Trophoblast cell (in vitro differentiated cells and primary cell): ENCODE measurements at regions not wholly inside any gene's neighbourhood (a gene's known extent, or its start where the extent isn't known, plus 50 kb on each side); places are given as distances from the start of the nearest gene placed in this dataset.

Source experiments
- DNase-seq, 2 donors: peaks; one replicate each; pipeline ENCODE4 v3.0.0-alpha.2; 2016
- H2AFZ ChIP-seq: 2 replicates; pipeline ENCODE4 v1.6.1; 2013; ENCODE audit warnings: low read length, moderate library complexity, mild to moderate bottlenecking; ENCODE audit not compliant: insufficient read depth, poor library complexity
- H2AK5ac ChIP-seq: 2 replicates; pipeline ENCODE4 v1.6.1; 2013; ENCODE audit warnings: mild to moderate bottlenecking, low read length
- H2BK120ac ChIP-seq: 2 replicates; pipeline ENCODE4 v1.6.1; 2013; ENCODE audit warnings: low read length, mild to moderate bottlenecking, moderate library complexity; ENCODE audit not compliant: insufficient read depth, poor library complexity
- H2BK12ac ChIP-seq: 2 replicates; pipeline ENCODE4 v1.6.1; 2013; ENCODE audit warnings: mild to moderate bottlenecking, low read length, moderate library complexity
- H2BK5ac ChIP-seq: 2 replicates; pipeline ENCODE4 v1.6.1; 2013; ENCODE audit warnings: low read length, low read depth, moderate library complexity, mild to moderate bottlenecking; ENCODE audit not compliant: poor library complexity
- H3K14ac ChIP-seq: 2 replicates; pipeline ENCODE4 v1.6.1; 2013; ENCODE audit warnings: mild to moderate bottlenecking, low read length
- H3K18ac ChIP-seq: 2 replicates; pipeline ENCODE4 v1.6.1; 2013; ENCODE audit warnings: mild to moderate bottlenecking, low read length
- H3K23ac ChIP-seq: 2 replicates; pipeline ENCODE4 v1.6.1; 2013; ENCODE audit warnings: low read length
- H3K27ac ChIP-seq: 2 replicates; pipeline ENCODE4 v1.5.1; 2013; ENCODE audit warnings: low read depth, mild to moderate bottlenecking, inconsistent platforms, low read length, moderate library complexity
- H3K27me3 ChIP-seq: 2 replicates; pipeline ENCODE4 v1.6.1; 2013; ENCODE audit warnings: inconsistent platforms, mild to moderate bottlenecking, low read length, moderate library complexity; ENCODE audit not compliant: insufficient read depth
- H3K36me3 ChIP-seq, 2 experiments: 1 replicate in 1 of 2; 2 replicates in 1 of 2; pipeline ENCODE4 v1.6.1; 2013; ENCODE audit warnings: low read length in 2 of 2, mild to moderate bottlenecking in 2 of 2, moderate library complexity in 1 of 2; ENCODE audit not compliant: insufficient read depth in 2 of 2, control insufficient read depth in 1 of 2
- H3K4ac ChIP-seq: 2 replicates; pipeline ENCODE4 v1.6.1; 2013; ENCODE audit warnings: low read depth, mild to moderate bottlenecking, low read length, moderate library complexity
- H3K4me1 ChIP-seq, 2 experiments: 1 replicate in 1 of 2; 2 replicates in 1 of 2; pipeline ENCODE4 v1.6.1; 2013; ENCODE audit warnings: low read length in 2 of 2, mild to moderate bottlenecking in 2 of 2, moderate library complexity in 1 of 2; ENCODE audit not compliant: insufficient read depth in 2 of 2, control insufficient read depth in 1 of 2
- H3K4me2 ChIP-seq: 2 replicates; pipeline ENCODE4 v1.6.1; 2013; ENCODE audit warnings: inconsistent platforms, mild to moderate bottlenecking, low read length, moderate library complexity
- H3K4me3 ChIP-seq: 2 replicates; pipeline ENCODE4 v1.5.1; 2013; ENCODE audit warnings: mild to moderate bottlenecking, low read depth, low read length, inconsistent platforms
- H3K79me1 ChIP-seq: one replicate; pipeline ENCODE4 v1.6.1; 2013; ENCODE audit warnings: low read length
- H3K79me2 ChIP-seq: 2 replicates; pipeline ENCODE4 v1.6.1; 2013; ENCODE audit warnings: low read length, mild to moderate bottlenecking; ENCODE audit not compliant: control insufficient read depth, insufficient read depth, poor library complexity
- H3K9ac ChIP-seq: 2 replicates; pipeline ENCODE4 v1.6.1; 2013; ENCODE audit warnings: mild to moderate bottlenecking, low read length
- H3K9me3 ChIP-seq: 2 replicates; pipeline ENCODE4 v1.6.1; 2013; ENCODE audit warnings: low read depth, mild to moderate bottlenecking, control low read depth, inconsistent platforms, low read length; ENCODE audit not compliant: insufficient read depth
- H4K12ac ChIP-seq: 2 replicates; pipeline ENCODE4 v1.6.1; 2013; ENCODE audit warnings: low read depth, mild to moderate bottlenecking, low read length, moderate library complexity
- H4K8ac ChIP-seq: 2 replicates; pipeline ENCODE4 v1.6.1; 2013; ENCODE audit warnings: low read depth, mild to moderate bottlenecking, low read length, moderate library complexity
- H4K91ac ChIP-seq: one replicate; pipeline ENCODE4 v1.6.1; 2013; ENCODE audit warnings: low read depth, mild to moderate bottlenecking, low read length, moderate library complexity
- WGBS: extraction: QIAGEN DNeasy Blood & Tissue Kit; methylation state at CpG from one replicate; pipeline ENCODE4 v1.1.7; 2013; ENCODE audit warnings: missing lambda C conversion rate; ENCODE audit not compliant: insufficient read length, insufficient coverage; ENCODE audit errors: extremely low coverage; 5-methylcytosine and 5-hydroxymethylcytosine counted together

DNA sequence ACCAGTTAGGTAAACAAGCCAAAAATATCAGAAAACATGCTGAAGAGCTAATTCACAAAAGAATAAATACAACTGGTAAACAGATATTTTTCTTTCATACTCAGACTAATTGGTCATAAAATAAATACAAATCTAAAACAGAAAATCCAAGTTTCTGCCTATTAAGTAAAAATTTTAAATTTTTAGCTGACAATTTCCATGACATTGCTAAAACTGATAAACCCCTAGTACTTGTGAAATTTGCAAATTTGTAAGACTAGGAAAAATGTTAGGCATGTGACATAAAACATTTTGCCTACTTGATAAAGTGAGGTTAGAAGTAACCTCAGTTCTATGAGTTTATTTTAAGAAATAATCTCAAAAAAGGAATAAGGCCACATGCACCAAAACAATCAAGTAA lies 356.1 kb downstream of the LRATD1 start:
- no peak overlapping the region for H3K4me3 ChIP-seq
- no peak overlapping the region for H4K12ac ChIP-seq
- no peak overlapping the region for H3K4me2 ChIP-seq
- H3K14ac ChIP-seq = no peak overlapping the region
- no peak overlapping the region for H3K4ac ChIP-seq
- DNase-seq = no peak
- no peak overlapping the region for H3K9ac ChIP-seq
- no peak overlapping the region for H3K23ac ChIP-seq
- no peaks in the 10 kb centered on the region for H3K79me1 ChIP-seq
- no peak overlapping the region for H4K8ac ChIP-seq
- no peak overlapping the region for H2BK5ac ChIP-seq
- H3K27ac ChIP-seq = no peak overlapping the region
- H4K91ac ChIP-seq = no peak overlapping the region
- no peaks in the 10 kb centered on the region for H3K9me3 ChIP-seq
- no peaks in the 10 kb centered on the region for H3K4me1 ChIP-seq
- no peaks in the 10 kb centered on the region for H3K27me3 ChIP-seq
- H3K18ac ChIP-seq = no peak overlapping the region
- no peak overlapping the region for H2BK120ac ChIP-seq
- H3K79me2 ChIP-seq = no peaks in the 10 kb centered on the region
- no peak overlapping the region for H2AK5ac ChIP-seq
- H3K36me3 ChIP-seq = no peaks in the 10 kb centered on the region
- H2AFZ ChIP-seq = no peak overlapping the region
- H2BK12ac ChIP-seq = no peak overlapping the region

DNA sequence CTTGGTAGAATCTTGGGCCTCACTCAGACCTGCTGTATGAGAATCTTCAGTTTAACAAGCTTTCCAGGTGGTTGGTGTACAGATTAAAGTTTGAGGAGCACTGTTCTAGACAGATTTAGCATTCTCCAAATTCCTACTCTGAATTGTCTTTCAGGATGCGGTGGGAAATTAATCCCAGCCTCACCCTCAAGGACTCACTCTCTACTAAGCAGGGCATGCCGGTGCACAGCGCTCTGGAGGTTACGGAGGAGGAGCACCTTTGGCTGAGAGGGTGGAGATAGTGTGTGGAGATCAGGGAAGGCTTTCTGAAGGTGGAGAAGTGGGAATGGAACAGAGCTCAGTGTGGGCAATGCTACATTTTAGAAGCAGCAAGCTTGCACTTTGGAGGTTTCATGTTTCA lies 359.2 kb downstream of the LRATD1 start:
- H2AFZ ChIP-seq = no peak overlapping the region
- H4K8ac ChIP-seq = no peak overlapping the region
- H3K23ac ChIP-seq = no peak overlapping the region
- H3K4me3 ChIP-seq = no peak overlapping the region
- H2BK5ac ChIP-seq = no peak overlapping the region
- H3K14ac ChIP-seq = no peak overlapping the region
- H3K9ac ChIP-seq = no peak overlapping the region
- no peak overlapping the region for H2AK5ac ChIP-seq
- no peak overlapping the region for H2BK12ac ChIP-seq
- WGBS = no CpG with 5 or more reads among the region's 4 CpGs
- H2BK120ac ChIP-seq = no peak overlapping the region
- no peak overlapping the region for H3K18ac ChIP-seq
- H3K4me1 ChIP-seq = no peaks in the 10 kb centered on the region
- no peaks in the 10 kb centered on the region for H3K79me1 ChIP-seq
- no peak overlapping the region for H4K12ac ChIP-seq
- no peaks in the 10 kb centered on the region for H3K9me3 ChIP-seq
- DNase-seq = no peak
- H3K79me2 ChIP-seq = no peaks in the 10 kb centered on the region
- H3K4me2 ChIP-seq = no peak overlapping the region
- no peaks in the 10 kb centered on the region for H3K36me3 ChIP-seq
- H3K4ac ChIP-seq = no peak overlapping the region
- H4K91ac ChIP-seq = no peak overlapping the region
- no peak overlapping the region for H3K27ac ChIP-seq
- no peaks in the 10 kb centered on the region for H3K27me3 ChIP-seq

DNA sequence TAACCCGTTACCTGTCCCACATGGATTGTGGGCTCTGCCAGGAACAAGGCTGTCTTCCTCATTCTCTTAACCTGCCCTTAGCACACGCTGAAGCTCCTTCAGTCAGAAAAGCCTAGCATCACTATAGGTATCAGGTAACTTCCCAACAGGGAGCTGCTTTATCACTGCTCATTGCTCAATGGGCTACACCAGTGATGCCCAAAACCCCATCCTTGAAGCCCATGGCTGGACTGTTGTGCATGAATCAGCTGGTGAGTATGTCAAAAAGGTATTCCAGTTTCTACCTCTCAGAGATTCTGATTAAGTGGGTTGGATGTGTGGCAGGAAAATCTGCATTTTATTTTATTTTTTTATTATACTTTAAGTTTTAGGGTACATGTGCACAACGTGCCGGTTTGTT lies 362.2 kb downstream of the LRATD1 start:
- H3K4me2 ChIP-seq = no peak overlapping the region
- H2AFZ ChIP-seq = no peak overlapping the region
- no peaks in the 10 kb centered on the region for H3K4me1 ChIP-seq
- DNase-seq = no peak
- no peak overlapping the region for H2AK5ac ChIP-seq
- WGBS = no CpG with 5 or more reads among the region's 4 CpGs
- no peaks in the 10 kb centered on the region for H3K79me1 ChIP-seq
- no peak overlapping the region for H4K12ac ChIP-seq
- H3K4me3 ChIP-seq = no peak overlapping the region
- no peak overlapping the region for H3K14ac ChIP-seq
- no peak overlapping the region for H4K8ac ChIP-seq
- no peak overlapping the region for H3K27ac ChIP-seq
- no peak overlapping the region for H3K4ac ChIP-seq
- H3K18ac ChIP-seq = no peak overlapping the region
- no peaks in the 10 kb centered on the region for H3K36me3 ChIP-seq
- no peaks in the 10 kb centered on the region for H3K79me2 ChIP-seq
- no peak overlapping the region for H3K23ac ChIP-seq
- H2BK12ac ChIP-seq = no peak overlapping the region
- H3K9me3 ChIP-seq = no peaks in the 10 kb centered on the region
- no peak overlapping the region for H3K9ac ChIP-seq
- H4K91ac ChIP-seq = no peak overlapping the region
- no peak overlapping the region for H2BK120ac ChIP-seq
- no peak overlapping the region for H2BK5ac ChIP-seq
- no peaks in the 10 kb centered on the region for H3K27me3 ChIP-seq

DNA sequence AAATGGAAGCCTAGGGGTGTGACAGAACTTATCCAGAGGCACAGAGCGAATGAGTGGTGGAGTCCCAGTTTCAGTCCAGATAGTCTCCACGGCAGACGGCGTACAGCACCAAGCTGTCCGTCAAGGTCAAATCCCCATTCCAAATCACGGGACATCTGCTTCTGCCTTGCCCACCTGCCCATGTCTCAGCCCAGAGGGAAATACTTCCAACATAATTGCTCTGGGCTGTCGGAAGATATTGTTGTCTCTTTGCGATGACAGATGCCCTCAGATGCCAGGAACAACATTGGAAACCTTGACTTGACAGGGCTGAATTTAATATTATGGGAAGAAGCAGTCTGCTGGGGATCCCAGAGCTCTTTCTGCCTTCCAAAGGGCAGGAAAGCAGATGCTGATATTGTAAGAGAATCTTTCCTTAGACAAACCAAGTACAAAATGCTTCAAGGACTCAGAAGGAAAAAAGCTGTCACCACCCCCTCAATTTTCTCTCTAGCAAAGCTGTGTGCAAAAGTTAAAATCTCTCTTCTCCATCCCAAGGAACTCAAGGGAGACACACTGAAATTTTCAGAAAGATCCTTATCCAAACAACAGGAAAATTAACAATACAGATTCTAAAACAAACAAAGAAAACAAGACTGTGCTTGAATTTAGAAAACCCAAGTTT lies 364.0 kb downstream of the LRATD1 start:
- Histone ChIP-seq H4K8ac (no peak overlapping the region), H2AK5ac (no peak overlapping the region), H3K9me3 (no peaks in the 10 kb centered on the region), H3K4me3 (no peak overlapping the region), H3K36me3 (no peaks in the 10 kb centered on the region), H3K18ac (no peak overlapping the region), H3K27me3 (no peaks in the 10 kb centered on the region), H3K23ac (no peak overlapping the region), H4K12ac (no peak overlapping the region), H2BK5ac (no peak overlapping the region), H3K79me2 (no peaks in the 10 kb centered on the region), H3K4me2 (no peak overlapping the region), H3K4ac (no peak overlapping the region), H3K79me1 (no peaks in the 10 kb centered on the region), H3K4me1 (no peaks in the 10 kb centered on the region), H2AFZ (no peak overlapping the region), H4K91ac (no peak overlapping the region), H2BK12ac (no peak overlapping the region), H3K14ac (no peak overlapping the region), H3K9ac (no peak overlapping the region), H3K27ac (no peak overlapping the region), H2BK120ac (no peak overlapping the region)
- DNase-seq = no peak
- no CpG with 5 or more reads among the region's 8 CpGs for WGBS
